ENCODE measurements at regions not wholly inside any gene's neighbourhood (a gene's known extent, or its start where the extent isn't known, plus 50 kb on each side); places are given as distances from the start of the nearest gene placed in this dataset.

- H3K27ac Mint-ChIP-seq (ENCODE audit: unreplicated experiment), result no peak overlapping the region
- no peaks in the 10 kb centered on the region for H3K36me3 Mint-ChIP-seq (ENCODE audit: low read depth)
- H3K9me3 Mint-ChIP-seq, result peaks cover 5% of the 10 kb centered on the region
- no peak for DNase-seq (ENCODE audit: low read depth, low spot score)
- no peaks in the 10 kb centered on the region for H3K4me1 Mint-ChIP-seq
- H3K4me3 Mint-ChIP-seq, result no peak overlapping the region
- no peak for TF ChIP-seq CTCF (conservative IDR thresholded peaks at IDR 0.05)
- no peaks in the 10 kb centered on the region for H3K27me3 Mint-ChIP-seq (ENCODE audit: low read depth)
Observed at GRCh38 chr7:85384392-85384791, 197.5 kb upstream of the SEMA3D start.

- no peak for DNase-seq (ENCODE audit: low read depth, low spot score)
- no peaks in the 10 kb centered on the region for H3K36me3 Mint-ChIP-seq (ENCODE audit: low read depth)
- no peak for TF ChIP-seq CTCF (conservative IDR thresholded peaks at IDR 0.05)
- H3K27me3 Mint-ChIP-seq (ENCODE audit: low read depth), result no peaks in the 10 kb centered on the region
- H3K27ac Mint-ChIP-seq (ENCODE audit: unreplicated experiment), result no peak overlapping the region
- peaks cover 11% of the 10 kb centered on the region for H3K9me3 Mint-ChIP-seq
- no peak overlapping the region for H3K4me3 Mint-ChIP-seq
- no peaks in the 10 kb centered on the region for H3K4me1 Mint-ChIP-seq
Observed at GRCh38 chr7:85381212-85381611, 194.4 kb upstream of the SEMA3D start.

GRCh38 chr7:85376589-85376988 lies 189.7 kb upstream of the SEMA3D start:
- no peak for DNase-seq (ENCODE audit: low read depth, low spot score)
- H3K4me3 Mint-ChIP-seq, result no peak overlapping the region
- TF ChIP-seq CTCF (conservative IDR thresholded peaks at IDR 0.05), result no peak
- H3K9me3 Mint-ChIP-seq, result peaks cover 9% of the 10 kb centered on the region
- H3K36me3 Mint-ChIP-seq (ENCODE audit: low read depth), result no peaks in the 10 kb centered on the region
- H3K4me1 Mint-ChIP-seq, result no peaks in the 10 kb centered on the region
- no peaks in the 10 kb centered on the region for H3K27me3 Mint-ChIP-seq (ENCODE audit: low read depth)
- H3K27ac Mint-ChIP-seq (ENCODE audit: unreplicated experiment), result no peak overlapping the region

GRCh38 chr7:85356916-85357315 lies 170.1 kb upstream of the SEMA3D start:
- Mint-ChIP-seq H3K9me3 (peaks cover 8% of the 10 kb centered on the region), H3K4me1 (no peaks in the 10 kb centered on the region), H3K4me3 (no peak overlapping the region), H3K27me3 (ENCODE audit: low read depth) (no peaks in the 10 kb centered on the region), H3K27ac (ENCODE audit: unreplicated experiment) (no peak overlapping the region), H3K36me3 (ENCODE audit: low read depth) (no peaks in the 10 kb centered on the region)
- no peak for DNase-seq (ENCODE audit: low read depth, low spot score)
- TF ChIP-seq CTCF (conservative IDR thresholded peaks at IDR 0.05), result no peak

- no peak for TF ChIP-seq CTCF (conservative IDR thresholded peaks at IDR 0.05)
- H3K4me3 Mint-ChIP-seq, result no peak overlapping the region
- H3K27ac Mint-ChIP-seq (ENCODE audit: unreplicated experiment), result no peak overlapping the region
- no peaks in the 10 kb centered on the region for H3K27me3 Mint-ChIP-seq (ENCODE audit: low read depth)
- DNase-seq (ENCODE audit: low read depth, low spot score), result no peak
- H3K9me3 Mint-ChIP-seq, result no peaks in the 10 kb centered on the region
- H3K36me3 Mint-ChIP-seq (ENCODE audit: low read depth), result no peaks in the 10 kb centered on the region
- no peaks in the 10 kb centered on the region for H3K4me1 Mint-ChIP-seq
Observed at GRCh38 chr7:85343484-85343883, 156.6 kb upstream of the SEMA3D start.

- H3K4me3 Mint-ChIP-seq, result no peak overlapping the region
- no peaks in the 10 kb centered on the region for H3K4me1 Mint-ChIP-seq
- H3K9me3 Mint-ChIP-seq, result no peaks in the 10 kb centered on the region
- H3K27ac Mint-ChIP-seq (ENCODE audit: unreplicated experiment), result no peak overlapping the region
- H3K27me3 Mint-ChIP-seq (ENCODE audit: low read depth), result no peaks in the 10 kb centered on the region
- DNase-seq (ENCODE audit: low read depth, low spot score), result no peak
- no peaks in the 10 kb centered on the region for H3K36me3 Mint-ChIP-seq (ENCODE audit: low read depth)
- TF ChIP-seq CTCF (conservative IDR thresholded peaks at IDR 0.05), result no peak
Observed at GRCh38 chr7:85342781-85343180, 155.9 kb upstream of the SEMA3D start.

All from neural crest cell (in vitro differentiated cells).